ENCODE measurements at regions not wholly inside any gene's neighbourhood (a gene's known extent, or its start where the extent isn't known, plus 50 kb on each side); places are given as distances from the start of the nearest gene placed in this dataset.

DNA sequence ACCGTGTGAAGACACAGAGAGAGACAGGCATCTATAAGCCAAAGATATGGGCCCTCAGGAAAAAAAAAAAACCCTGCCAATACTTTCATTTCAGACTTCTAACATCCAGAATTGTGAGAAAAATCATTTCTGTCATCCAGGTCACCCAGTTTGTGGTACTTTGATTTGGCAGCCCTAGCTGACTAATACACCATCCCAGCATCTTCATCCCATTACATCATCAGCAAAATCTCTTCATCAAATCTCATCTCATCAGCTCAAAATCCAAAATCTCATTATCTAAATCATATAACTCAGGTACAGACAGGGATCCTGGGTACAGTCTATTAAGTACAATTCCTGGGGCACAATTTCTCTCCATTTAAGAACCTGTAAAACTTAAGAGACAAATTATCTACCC lies 51.9 kb upstream of the GJA8 start:
- no peaks in the 10 kb centered on the region for H3K36me3 ChIP-seq (ENCODE audit: control insufficient read depth, insufficient read depth, low read length)
- H3K27ac ChIP-seq (ENCODE audit: low read length): no peak overlapping the region
- H3K27me3 ChIP-seq (ENCODE audit: control insufficient read depth, insufficient read depth, low read length): no peaks in the 10 kb centered on the region
- H3K4me3 ChIP-seq (ENCODE audit: low read length): no peak overlapping the region
- H3K9me3 ChIP-seq (ENCODE audit: control insufficient read depth, low read depth, low read length): no peaks in the 10 kb centered on the region
- WGBS (ENCODE audit: insufficient coverage, low lambda C conversion rate): no CpG with 5 or more reads among the region's 1 CpG
- H3K4me1 ChIP-seq (ENCODE audit: control insufficient read depth, insufficient read depth, low read length): no peaks in the 10 kb centered on the region
- no peak for DNase-seq

DNA sequence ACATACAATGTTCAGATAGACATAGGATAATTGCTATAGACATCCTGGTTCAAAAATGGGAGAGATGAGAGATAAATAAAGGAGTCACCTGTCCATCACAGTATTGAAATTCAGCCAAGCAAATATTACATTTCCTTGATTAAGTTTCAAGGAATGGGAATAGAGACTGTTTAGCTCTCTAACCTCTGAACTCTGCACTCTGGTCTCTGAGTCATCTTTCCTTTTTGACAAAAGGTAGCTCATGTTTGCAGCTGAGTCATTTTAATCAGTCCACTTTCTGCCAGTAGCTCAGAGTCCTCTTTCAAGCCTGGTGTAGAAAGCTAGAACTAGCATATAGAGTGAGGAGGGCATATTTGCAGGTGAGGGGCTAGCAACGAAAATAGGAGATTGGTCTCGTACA lies 51.4 kb upstream of the GJA8 start:
- DNase-seq: peak; percentile 46 to 85
- Histone ChIP-seq H3K36me3 (ENCODE audit: control insufficient read depth, insufficient read depth, low read length) (no peaks in the 10 kb centered on the region), H3K9me3 (ENCODE audit: control insufficient read depth, low read depth, low read length) (no peaks in the 10 kb centered on the region), H3K27ac (ENCODE audit: low read length) (no peak overlapping the region), H3K4me1 (ENCODE audit: control insufficient read depth, insufficient read depth, low read length) (no peaks in the 10 kb centered on the region), H3K4me3 (ENCODE audit: low read length) (no peak overlapping the region), H3K27me3 (ENCODE audit: control insufficient read depth, insufficient read depth, low read length) (no peaks in the 10 kb centered on the region)
- WGBS (ENCODE audit: insufficient coverage, low lambda C conversion rate): 54% methylated on average over 2 of the region's 2 CpGs

DNA sequence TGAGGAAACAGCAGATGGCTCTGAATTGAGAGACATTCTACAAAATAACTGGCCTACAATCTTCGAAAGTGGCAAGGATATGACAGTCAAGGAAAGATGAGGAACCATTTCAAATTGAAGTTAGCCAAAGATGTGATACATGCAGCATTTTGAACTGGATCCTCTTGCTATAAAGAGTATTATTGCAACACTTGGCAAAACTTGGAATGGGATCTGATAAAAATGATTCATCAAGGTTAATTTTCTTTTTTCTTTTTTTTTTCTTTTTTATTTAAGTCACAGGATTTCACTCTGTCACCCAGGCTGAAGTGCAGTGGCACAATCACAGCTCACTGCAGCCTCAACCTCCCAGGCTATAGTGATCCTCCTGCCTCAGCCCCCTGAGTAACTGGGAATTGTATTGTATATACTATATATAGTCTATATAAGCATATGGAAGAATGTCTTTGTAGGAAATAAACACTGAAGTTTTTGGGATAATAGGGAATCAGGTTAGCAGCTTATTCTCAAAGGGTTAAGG lies 49.8 kb upstream of the GJA8 start:
- no peaks in the 10 kb centered on the region for H3K36me3 ChIP-seq (ENCODE audit: control insufficient read depth, insufficient read depth, low read length)
- 100% methylated on average over 1 of the region's 1 CpG for WGBS (ENCODE audit: insufficient coverage, low lambda C conversion rate)
- no peak for DNase-seq
- H3K27ac ChIP-seq (ENCODE audit: low read length): no peak overlapping the region
- no peak overlapping the region for H3K4me3 ChIP-seq (ENCODE audit: low read length)
- H3K9me3 ChIP-seq (ENCODE audit: control insufficient read depth, low read depth, low read length): no peaks in the 10 kb centered on the region
- H3K4me1 ChIP-seq (ENCODE audit: control insufficient read depth, insufficient read depth, low read length): no peaks in the 10 kb centered on the region
- H3K27me3 ChIP-seq (ENCODE audit: control insufficient read depth, insufficient read depth, low read length): no peaks in the 10 kb centered on the region

All from large intestine (tissue), 3 donors.